Natural killer cell treated with Interleukin-12 subunit alpha and Interleukin-12 subunit beta and Interleukin-15 and Interleukin-18, amount 100 ng/mL, for 72 hours (primary cell): ENCODE measurements at regions not wholly inside any gene's neighbourhood (a gene's known extent, or its start where the extent isn't known, plus 50 kb on each side); places are given as distances from the start of the nearest gene placed in this dataset.

Source experiments
- ATAC-seq, 2 donors: fragments of 150-1000 bp; cut with Tn5 transposase in 1 of 2; sonication (Bioruptor Pico), chemical (Tn5 transposase) in 1 of 2; 2 replicates each; pipeline ENCODE4 v1.10.0; 2021
- DNase-seq: peaks from one replicate; pipeline ENCODE4 v3.0.0; 2022; ENCODE audit warnings: low spot score
- H3K27ac Mint-ChIP-seq, 2 donors: 1 replicate in 1 of 2; 2 replicates in 1 of 2; pipeline ENCODE4 v1.8.0; 2022; ENCODE audit warnings: mixed read lengths in 2 of 2, mild to moderate bottlenecking in 1 of 2, moderate library complexity in 1 of 2
- H3K27me3 Mint-ChIP-seq, 2 donors: 1 replicate in 1 of 2; 2 replicates in 1 of 2; pipeline ENCODE4 v1.8.0; 2022; ENCODE audit warnings: mixed read lengths in 2 of 2
- H3K36me3 Mint-ChIP-seq: one replicate; pipeline ENCODE4 v1.8.0; 2022; ENCODE audit warnings: mixed read lengths
- H3K4me1 Mint-ChIP-seq, 2 donors: 1 replicate in 1 of 2; 2 replicates in 1 of 2; pipeline ENCODE4 v1.8.0; 2022; ENCODE audit warnings: low read depth in 2 of 2, mixed read lengths in 2 of 2, mild to moderate bottlenecking in 1 of 2
- H3K4me3 Mint-ChIP-seq: one replicate; pipeline ENCODE4 v1.8.0; 2022; ENCODE audit warnings: mixed read lengths
- H3K9me3 Mint-ChIP-seq: 2 replicates; pipeline ENCODE4 v1.8.0; 2022; ENCODE audit warnings: mixed read lengths

DNA sequence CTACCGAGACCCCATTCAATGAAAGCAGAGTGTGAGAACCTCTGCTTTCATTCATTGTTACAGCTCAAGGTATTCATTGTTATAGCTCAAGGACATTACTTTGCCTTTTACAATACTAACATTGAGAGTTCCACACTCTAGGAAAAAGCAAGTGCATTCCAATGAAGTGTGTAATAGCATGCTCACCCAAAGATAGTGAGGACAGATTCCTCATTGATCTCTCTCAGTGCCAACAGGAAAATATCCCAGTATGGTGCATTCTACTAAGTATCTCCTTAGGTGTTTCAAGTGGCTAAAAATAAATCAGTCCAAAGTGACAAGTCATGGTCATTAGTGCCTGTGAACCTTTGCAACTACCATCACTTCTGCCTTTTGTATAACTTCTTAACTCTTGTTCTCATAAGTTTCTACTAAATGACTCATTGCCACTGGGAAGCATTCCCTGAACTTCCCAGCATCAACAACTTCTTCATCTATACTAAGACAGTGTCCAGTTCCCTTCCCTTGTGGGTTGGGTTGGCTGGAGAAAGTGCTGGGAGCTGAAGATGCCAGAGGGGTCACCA is 140.7 kb upstream of the STXBP5 start:
- ATAC-seq: no peak
- no peak for DNase-seq
- no peak overlapping the region for H3K4me3 Mint-ChIP-seq
- no peaks in the 10 kb centered on the region for H3K27me3 Mint-ChIP-seq
- H3K9me3 Mint-ChIP-seq: no peaks in the 10 kb centered on the region
- H3K4me1 Mint-ChIP-seq: peaks cover 8 to 10% of the 10 kb centered on the region in 2 donors
- H3K36me3 Mint-ChIP-seq: no peaks in the 10 kb centered on the region
- no peak overlapping the region for H3K27ac Mint-ChIP-seq

DNA sequence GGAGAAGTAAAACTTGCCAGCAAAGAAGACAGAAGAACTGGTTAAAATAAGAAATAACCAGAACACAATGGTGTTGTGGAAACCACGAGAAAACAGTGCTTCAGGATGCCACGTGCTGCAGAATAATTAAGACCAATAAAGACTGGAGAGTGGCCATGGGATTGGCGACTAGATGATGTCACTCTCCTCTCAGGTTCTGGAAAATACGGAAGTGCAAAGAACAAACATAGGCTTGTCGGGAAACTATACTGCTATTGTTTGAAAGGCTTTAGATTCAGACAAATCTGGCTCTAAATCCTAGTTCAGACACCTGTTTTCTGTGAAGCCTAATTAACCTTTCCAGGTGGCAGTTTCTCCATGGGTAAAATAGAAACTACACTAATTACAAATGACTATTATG is 138.4 kb upstream of the STXBP5 start:
- Mint-ChIP-seq H3K36me3 (no peaks in the 10 kb centered on the region), H3K27me3 (no peaks in the 10 kb centered on the region), H3K4me3 (no peak overlapping the region), H3K27ac (peak overlapping the region in 1 of 2 donors; percentile 34), H3K4me1 (peaks cover 8 to 10% of the 10 kb centered on the region in 2 donors), H3K9me3 (no peaks in the 10 kb centered on the region)
- DNase-seq: no peak
- no peak for ATAC-seq

DNA sequence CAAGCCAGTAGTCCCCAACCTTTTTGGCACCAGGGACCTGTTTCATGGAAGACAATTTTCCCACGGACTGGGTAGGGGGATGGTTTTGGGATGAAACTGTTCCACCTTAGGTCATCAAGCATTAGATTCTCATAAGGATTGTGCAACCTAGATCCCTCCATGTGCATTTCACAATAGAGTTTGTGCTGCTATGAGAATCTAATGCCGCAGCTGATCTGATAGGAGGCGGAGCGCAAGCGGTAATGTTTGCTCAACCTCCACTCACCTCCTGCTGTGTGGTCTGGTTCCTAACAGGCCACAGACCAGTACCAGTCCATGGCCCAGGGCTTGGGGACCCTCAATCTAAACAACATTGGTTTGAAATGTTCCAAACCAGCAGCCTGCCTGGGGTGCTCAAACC is 137.0 kb upstream of the STXBP5 start:
- DNase-seq (no peak), ATAC-seq (peak in 1 of 2 donors; percentile 46)
- Mint-ChIP-seq H3K27me3 (no peaks in the 10 kb centered on the region), H3K36me3 (no peaks in the 10 kb centered on the region), H3K4me1 (peaks cover 8 to 10% of the 10 kb centered on the region in 2 donors), H3K27ac (no peak overlapping the region), H3K4me3 (no peak overlapping the region), H3K9me3 (no peaks in the 10 kb centered on the region)

DNA sequence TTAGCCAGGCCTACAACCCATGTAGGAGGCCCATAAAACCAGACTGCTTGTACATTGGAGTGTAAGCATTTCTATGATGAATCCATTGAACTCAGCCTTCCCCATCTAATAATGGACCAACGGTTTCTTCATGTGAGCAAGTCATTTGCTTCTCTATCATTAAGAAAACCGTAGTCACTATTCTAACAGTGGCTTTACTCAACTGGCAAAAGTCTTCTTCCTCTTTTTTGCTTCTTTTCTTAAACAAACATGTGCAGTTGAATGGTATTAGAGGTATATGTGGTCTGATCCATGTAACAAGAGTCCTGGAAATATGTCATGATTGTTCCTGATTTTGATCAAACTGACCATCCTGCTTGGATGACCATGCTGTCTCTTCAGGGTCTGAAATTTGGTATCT is 132.4 kb upstream of the STXBP5 start:
- Mint-ChIP-seq H3K27ac (no peak overlapping the region), H3K27me3 (no peaks in the 10 kb centered on the region), H3K4me1 (no peaks in the 10 kb centered on the region), H3K4me3 (no peak overlapping the region), H3K9me3 (no peaks in the 10 kb centered on the region), H3K36me3 (no peaks in the 10 kb centered on the region)
- ATAC-seq (no peak), DNase-seq (no peak)

DNA sequence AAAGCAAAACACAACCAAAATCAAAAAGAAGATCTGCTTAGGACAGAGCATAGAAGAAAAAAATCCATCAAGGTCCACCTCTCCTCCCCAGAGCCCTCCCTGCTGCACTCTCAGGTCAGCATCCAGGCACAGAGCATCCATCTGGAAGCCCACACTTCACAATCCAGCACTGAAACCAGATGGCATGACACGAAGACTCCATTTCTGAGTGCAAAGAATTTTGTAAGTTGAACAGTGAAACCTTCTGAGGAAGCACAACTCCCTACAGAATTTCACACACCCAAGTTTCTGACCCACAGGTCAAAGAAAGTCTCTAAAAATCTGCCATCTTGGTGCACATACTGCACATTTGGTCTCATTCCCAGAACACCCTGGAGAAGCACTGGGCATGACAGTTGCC is 128.8 kb upstream of the STXBP5 start:
- no peaks in the 10 kb centered on the region for H3K27me3 Mint-ChIP-seq
- DNase-seq (no peak), ATAC-seq (no peak)
- H3K4me1 Mint-ChIP-seq: no peaks in the 10 kb centered on the region
- no peak overlapping the region for H3K4me3 Mint-ChIP-seq
- H3K36me3 Mint-ChIP-seq: no peaks in the 10 kb centered on the region
- no peaks in the 10 kb centered on the region for H3K9me3 Mint-ChIP-seq
- H3K27ac Mint-ChIP-seq: no peak overlapping the region

DNA sequence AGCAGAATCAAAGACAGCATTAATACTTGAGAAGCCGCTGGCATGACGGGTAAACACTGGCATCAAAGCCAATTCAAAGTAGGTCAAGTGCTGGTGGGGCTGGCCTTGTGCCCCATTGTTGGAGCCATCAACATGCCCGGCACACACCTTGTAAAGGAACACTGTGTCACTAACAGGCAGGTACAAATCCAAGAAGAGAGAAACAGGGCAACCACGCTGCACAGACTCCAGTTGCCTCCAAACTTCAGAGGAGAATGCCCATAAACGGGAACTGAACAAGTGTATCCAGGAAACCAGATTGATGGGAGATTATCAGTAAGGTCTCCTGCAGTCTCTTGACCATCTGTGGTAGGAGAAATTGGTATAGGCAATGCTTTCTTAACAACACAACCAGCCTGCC is 127.0 kb upstream of the STXBP5 start:
- no peak overlapping the region for H3K27ac Mint-ChIP-seq
- no peak for DNase-seq
- H3K36me3 Mint-ChIP-seq: no peaks in the 10 kb centered on the region

DNA sequence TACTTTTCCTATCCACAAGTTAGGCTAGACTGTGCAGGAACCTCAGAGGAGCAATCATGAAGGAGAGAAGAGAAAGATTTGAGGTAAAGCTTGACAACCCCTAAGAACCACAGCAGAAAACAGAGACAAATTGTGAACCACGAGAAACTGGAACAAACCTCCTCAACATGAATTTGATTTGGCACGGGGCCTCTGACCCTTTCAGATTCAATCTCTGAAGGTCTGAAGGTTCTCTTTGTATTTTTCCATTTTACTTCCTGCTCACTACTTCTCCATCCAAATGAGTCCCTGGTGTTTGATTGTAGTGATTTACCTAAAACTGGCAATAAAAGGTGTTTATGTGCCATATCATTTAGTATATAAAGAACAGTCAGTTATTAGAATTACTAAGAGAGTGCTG is 126.1 kb upstream of the STXBP5 start:
- no peak for ATAC-seq
- Mint-ChIP-seq H3K27me3 (peaks cover 0 to 2% of the 10 kb centered on the region in 2 donors), H3K9me3 (no peaks in the 10 kb centered on the region), H3K4me1 (no peaks in the 10 kb centered on the region), H3K4me3 (no peak overlapping the region), H3K27ac (no peak overlapping the region), H3K36me3 (no peaks in the 10 kb centered on the region)
- DNase-seq: no peak

More for the DNA sequence above, 127.0 kb upstream of the STXBP5 start:
- Mint-ChIP-seq H3K4me1 (no peaks in the 10 kb centered on the region), H3K9me3 (no peaks in the 10 kb centered on the region), H3K27me3 (no peaks in the 10 kb centered on the region), H3K4me3 (no peak overlapping the region)
- ATAC-seq: no peak

DNA sequence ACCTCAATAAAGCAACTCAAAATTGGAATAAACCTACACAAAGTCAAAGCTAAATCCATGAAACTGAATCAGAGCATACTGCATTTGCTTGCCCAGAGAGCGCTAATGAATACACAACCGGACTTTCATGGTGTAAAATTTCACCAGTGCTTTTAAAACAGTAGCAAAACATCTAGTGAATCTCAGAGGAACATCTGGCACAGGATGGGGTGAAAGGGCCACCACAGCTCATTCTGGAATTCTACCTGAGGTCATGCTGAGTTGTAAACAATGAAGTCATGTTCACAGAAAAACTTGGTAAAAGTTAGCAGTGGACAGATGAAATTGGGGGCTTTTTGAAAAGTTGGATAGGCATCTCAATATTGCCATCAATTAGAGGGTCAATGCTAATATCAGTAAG is 125.6 kb upstream of the STXBP5 start:
- DNase-seq: no peak
- ATAC-seq: no peak
- H3K36me3 Mint-ChIP-seq: no peaks in the 10 kb centered on the region
- no peaks in the 10 kb centered on the region for H3K9me3 Mint-ChIP-seq
- no peak overlapping the region for H3K27ac Mint-ChIP-seq
- H3K4me1 Mint-ChIP-seq: no peaks in the 10 kb centered on the region
- H3K4me3 Mint-ChIP-seq: no peak overlapping the region
- H3K27me3 Mint-ChIP-seq: peaks cover 0 to 2% of the 10 kb centered on the region in 2 donors

DNA sequence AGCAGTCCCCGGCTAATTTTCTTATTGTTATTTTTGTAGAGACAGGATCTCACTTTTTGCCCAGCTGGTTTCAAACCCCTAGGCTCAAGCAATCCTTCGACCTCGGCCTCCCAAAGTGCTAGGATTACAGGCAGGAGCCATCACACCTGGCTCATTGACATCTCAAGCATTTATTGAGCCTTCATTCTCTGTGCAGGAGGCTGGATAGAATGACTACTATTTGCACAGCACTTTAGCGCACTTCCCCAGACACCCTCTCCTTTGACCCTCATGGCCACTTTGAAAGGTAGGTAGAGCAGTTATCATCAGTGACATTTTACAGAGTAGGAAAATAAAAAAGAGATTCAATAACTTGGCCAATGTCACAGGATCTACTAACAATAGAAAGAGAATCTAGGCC is 124.0 kb upstream of the STXBP5 start:
- H3K27ac Mint-ChIP-seq: no peak overlapping the region
- H3K9me3 Mint-ChIP-seq: peaks cover under 1% of the 10 kb centered on the region
- no peak for ATAC-seq
- H3K4me3 Mint-ChIP-seq: no peak overlapping the region
- no peaks in the 10 kb centered on the region for H3K4me1 Mint-ChIP-seq
- peaks cover 0 to 2% of the 10 kb centered on the region in 2 donors for H3K27me3 Mint-ChIP-seq
- no peaks in the 10 kb centered on the region for H3K36me3 Mint-ChIP-seq
- DNase-seq: no peak

DNA sequence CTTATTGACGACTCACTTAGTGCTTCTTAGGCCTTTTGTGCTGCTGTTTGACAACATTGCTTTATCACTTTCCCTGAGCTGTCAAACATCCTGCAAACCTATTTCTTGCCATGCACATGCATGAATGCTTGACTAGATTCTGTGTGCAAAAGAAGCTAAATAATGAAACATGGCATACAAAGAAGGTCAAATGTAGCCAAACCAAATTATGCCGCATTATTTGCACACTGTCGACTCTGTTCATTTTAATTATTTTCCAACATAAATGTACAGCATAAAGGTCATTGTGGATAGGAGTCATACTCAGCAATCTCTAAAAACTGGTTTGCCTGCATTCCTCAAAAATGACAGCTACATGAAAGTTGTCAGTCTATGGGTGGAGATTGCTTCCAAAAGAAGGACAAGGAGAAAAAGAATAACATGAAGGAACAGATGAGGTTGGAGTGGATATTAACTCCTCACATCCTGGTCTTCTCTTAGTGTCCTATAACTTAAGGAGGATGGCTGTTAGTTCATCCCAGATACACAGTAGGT is 123.1 kb upstream of the STXBP5 start:
- Mint-ChIP-seq H3K9me3 (peaks cover 4% of the 10 kb centered on the region), H3K4me3 (no peak overlapping the region), H3K4me1 (no peaks in the 10 kb centered on the region), H3K27ac (no peak overlapping the region), H3K27me3 (peaks cover 0 to 5% of the 10 kb centered on the region in 2 donors), H3K36me3 (no peaks in the 10 kb centered on the region)
- DNase-seq (no peak), ATAC-seq (no peak)

DNA sequence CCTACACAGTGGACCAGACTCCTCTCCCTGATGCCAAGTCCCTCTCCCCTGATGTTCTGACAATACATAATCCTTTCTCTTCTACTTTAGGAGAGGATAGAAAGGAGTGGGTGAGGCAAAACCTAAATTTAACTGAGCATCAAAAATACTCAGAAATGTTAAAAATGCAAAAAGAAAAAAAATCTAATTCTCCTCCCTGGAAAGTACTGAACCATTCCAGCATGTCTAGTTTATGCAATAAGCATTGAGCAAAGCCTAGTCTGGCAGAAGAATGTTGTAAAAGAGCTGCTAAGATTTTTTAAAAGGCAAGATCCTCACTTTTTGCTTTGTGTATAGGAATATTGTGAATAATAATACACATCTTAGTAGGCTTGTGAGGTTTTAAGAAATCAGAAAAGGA is 116.6 kb upstream of the STXBP5 start:
- Mint-ChIP-seq H3K4me3 (no peak overlapping the region), H3K36me3 (no peaks in the 10 kb centered on the region), H3K27me3 (peaks cover 0 to 5% of the 10 kb centered on the region in 2 donors), H3K4me1 (no peaks in the 10 kb centered on the region), H3K27ac (no peak overlapping the region), H3K9me3 (peaks cover 10% of the 10 kb centered on the region)
- no peak for ATAC-seq
- no peak for DNase-seq

DNA sequence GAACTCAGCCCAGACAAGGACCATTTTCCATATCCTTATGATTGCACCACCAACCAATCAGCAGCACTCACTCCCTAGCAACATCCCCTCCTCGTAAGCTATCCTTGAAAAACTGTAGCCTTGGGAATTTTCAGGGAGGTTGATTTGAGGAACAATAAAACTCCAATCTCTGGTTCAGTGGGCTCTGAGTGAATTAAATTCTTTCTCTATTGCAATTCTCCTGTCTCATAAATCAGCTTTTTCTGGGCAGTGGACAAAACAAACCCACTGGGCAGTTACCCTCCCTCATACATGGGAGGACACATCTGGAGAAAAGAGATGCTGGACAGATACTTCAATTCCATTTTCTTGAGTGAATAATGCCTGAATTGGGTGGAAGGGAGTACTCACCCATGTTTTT is 115.4 kb upstream of the STXBP5 start:
- H3K36me3 Mint-ChIP-seq: no peaks in the 10 kb centered on the region
- no peak for ATAC-seq
- H3K4me1 Mint-ChIP-seq: no peaks in the 10 kb centered on the region

DNA sequence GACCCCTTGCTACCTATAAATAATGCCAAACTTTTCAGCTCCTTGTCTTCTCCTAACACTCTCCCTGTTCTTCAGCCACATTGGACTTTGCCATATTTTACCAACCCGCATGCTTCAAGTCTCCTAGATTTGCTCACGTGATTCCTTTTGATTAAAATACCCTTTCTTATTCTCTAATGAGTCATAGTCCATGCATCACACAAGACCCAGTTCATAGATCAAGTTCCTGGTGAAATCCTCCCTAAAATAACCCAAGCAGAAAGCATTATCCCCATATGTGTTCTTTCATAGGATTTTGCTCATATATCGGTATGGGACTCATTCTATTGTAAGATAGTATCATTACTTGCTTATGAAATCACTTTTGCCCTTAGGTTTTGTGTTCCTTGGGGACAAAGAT is 108.9 kb upstream of the STXBP5 start:
- H3K9me3 Mint-ChIP-seq: peaks cover 9% of the 10 kb centered on the region
- no peak overlapping the region for H3K27ac Mint-ChIP-seq
- no peak overlapping the region for H3K4me3 Mint-ChIP-seq
- DNase-seq (no peak), ATAC-seq (no peak)
- H3K4me1 Mint-ChIP-seq: no peaks in the 10 kb centered on the region
- no peaks in the 10 kb centered on the region for H3K36me3 Mint-ChIP-seq
- peaks cover 2 to 11% of the 10 kb centered on the region in 2 donors for H3K27me3 Mint-ChIP-seq

More for the DNA sequence above, 115.4 kb upstream of the STXBP5 start:
- peaks cover 10% of the 10 kb centered on the region for H3K9me3 Mint-ChIP-seq
- no peak overlapping the region for H3K27ac Mint-ChIP-seq
- H3K4me3 Mint-ChIP-seq: no peak overlapping the region
- no peak for DNase-seq
- H3K27me3 Mint-ChIP-seq: peaks cover 0 to 3% of the 10 kb centered on the region in 2 donors

DNA sequence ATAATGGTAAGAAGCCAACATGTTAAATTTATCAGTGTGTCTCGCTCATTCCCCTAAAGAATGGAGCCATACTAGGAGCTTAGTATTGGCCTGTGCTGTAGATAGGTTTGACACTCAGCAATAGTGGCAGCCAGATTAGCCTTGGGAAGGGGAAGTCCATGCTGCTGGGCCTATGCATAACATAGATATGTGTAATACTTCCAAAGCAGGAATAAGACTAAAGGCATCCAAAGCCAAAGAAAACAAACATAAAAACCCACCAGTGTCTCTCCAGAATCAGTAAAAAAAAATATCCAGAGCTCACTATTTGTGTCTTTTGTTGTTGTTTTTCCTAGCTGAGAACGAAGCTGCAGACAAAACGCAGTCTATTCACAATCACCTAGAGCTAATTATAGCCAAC is 104.2 kb upstream of the STXBP5 start:
- no peak overlapping the region for H3K4me3 Mint-ChIP-seq
- no peak for ATAC-seq
- no peak overlapping the region for H3K27ac Mint-ChIP-seq
- peaks cover 2 to 11% of the 10 kb centered on the region in 2 donors for H3K27me3 Mint-ChIP-seq
- DNase-seq: no peak
- no peaks in the 10 kb centered on the region for H3K4me1 Mint-ChIP-seq
- peaks cover 3% of the 10 kb centered on the region for H3K9me3 Mint-ChIP-seq
- H3K36me3 Mint-ChIP-seq: no peaks in the 10 kb centered on the region

DNA sequence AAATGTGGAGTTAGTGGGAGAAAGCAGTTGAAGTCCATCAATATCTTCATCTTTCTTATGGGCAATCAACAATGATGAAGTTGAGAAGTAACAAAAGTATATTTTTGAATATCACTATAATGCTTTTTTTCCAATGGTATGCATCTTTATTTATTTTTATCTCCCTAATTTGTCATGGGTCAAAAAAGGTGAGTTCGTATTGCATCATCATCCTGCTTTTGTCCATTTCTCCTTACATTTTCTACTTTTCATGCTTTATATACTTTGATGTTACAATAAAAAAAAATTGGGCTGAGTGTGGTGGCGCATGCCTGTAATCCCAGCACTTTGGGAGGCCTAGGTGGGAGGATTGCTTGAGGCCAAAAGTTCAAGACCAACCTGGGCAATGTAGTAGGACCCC is 101.2 kb upstream of the STXBP5 start:
- Mint-ChIP-seq H3K9me3 (no peaks in the 10 kb centered on the region), H3K27me3 (no peaks in the 10 kb centered on the region), H3K4me3 (no peak overlapping the region), H3K4me1 (peaks cover 0 to 3% of the 10 kb centered on the region in 2 donors), H3K36me3 (no peaks in the 10 kb centered on the region), H3K27ac (no peak overlapping the region)
- ATAC-seq (no peak), DNase-seq (no peak)
